ENCODE measurements at regions not wholly inside any gene's neighbourhood (a gene's known extent, or its start where the extent isn't known, plus 50 kb on each side); places are given as distances from the start of the nearest gene placed in this dataset.

GRCh38 chr4:160810941-160811340 is 1352.9 kb downstream of the FSTL5 start:
- Histone ChIP-seq H3K27ac (ENCODE audit: low read length) (no peak overlapping the region), H3K36me3 (ENCODE audit: control insufficient read depth, insufficient read depth, low read length) (no peaks in the 10 kb centered on the region), H3K4me3 (ENCODE audit: low read length) (no peak overlapping the region), H3K27me3 (ENCODE audit: control insufficient read depth, insufficient read depth, low read length) (no peaks in the 10 kb centered on the region), H3K9me3 (replicated peaks; ENCODE audit: control insufficient read depth, low read depth, low read length) (no peaks in the 10 kb centered on the region), H3K4me1 (ENCODE audit: control insufficient read depth, insufficient read depth, low read length) (no peaks in the 10 kb centered on the region)
- no CpG with 5 or more reads among the region's 1 CpG for WGBS (ENCODE audit: insufficient coverage)
- no peak for DNase-seq

- Histone ChIP-seq H3K27ac (ENCODE audit: low read length) (no peak overlapping the region), H3K27me3 (ENCODE audit: control insufficient read depth, insufficient read depth, low read length) (no peaks in the 10 kb centered on the region), H3K4me1 (ENCODE audit: control insufficient read depth, insufficient read depth, low read length) (no peaks in the 10 kb centered on the region), H3K36me3 (ENCODE audit: control insufficient read depth, insufficient read depth, low read length) (no peaks in the 10 kb centered on the region), H3K4me3 (ENCODE audit: low read length) (no peak overlapping the region), H3K9me3 (replicated peaks; ENCODE audit: control insufficient read depth, low read depth, low read length) (no peaks in the 10 kb centered on the region)
- no peak for DNase-seq
Observed at GRCh38 chr4:160811956-160812355, 1351.8 kb downstream of the FSTL5 start.

- no peaks in the 10 kb centered on the region for H3K4me1 ChIP-seq (ENCODE audit: control insufficient read depth, insufficient read depth, low read length)
- H3K27ac ChIP-seq (ENCODE audit: low read length), result no peak overlapping the region
- H3K27me3 ChIP-seq (ENCODE audit: control insufficient read depth, insufficient read depth, low read length), result no peaks in the 10 kb centered on the region
- no peaks in the 10 kb centered on the region for H3K36me3 ChIP-seq (ENCODE audit: control insufficient read depth, insufficient read depth, low read length)
- H3K4me3 ChIP-seq (ENCODE audit: low read length), result no peak overlapping the region
- DNase-seq, result no peak
- no peaks in the 10 kb centered on the region for H3K9me3 ChIP-seq (replicated peaks; ENCODE audit: control insufficient read depth, low read depth, low read length)
Observed at GRCh38 chr4:160814726-160815125, 1349.1 kb downstream of the FSTL5 start.

DNA sequence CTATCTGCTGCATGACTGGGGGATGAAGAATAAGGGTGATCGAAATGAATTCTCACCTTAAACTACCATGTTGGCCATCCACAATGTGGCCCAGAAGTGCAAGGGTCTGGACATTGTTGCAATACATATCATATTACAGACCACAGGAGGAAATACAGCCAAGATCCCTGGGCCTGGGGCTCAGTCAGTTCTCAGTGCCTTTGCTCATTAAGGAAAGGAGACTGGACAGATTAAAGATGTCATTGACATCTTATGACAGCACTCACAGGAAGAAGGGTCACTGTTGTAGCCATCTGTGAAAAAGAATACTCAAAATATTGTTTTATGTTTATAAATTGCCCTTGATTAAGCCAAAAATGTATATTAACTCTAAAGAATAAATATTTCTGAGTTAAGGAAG is 1345.2 kb downstream of the FSTL5 start:
- no peaks in the 10 kb centered on the region for H3K36me3 ChIP-seq (ENCODE audit: control insufficient read depth, insufficient read depth, low read length)
- DNase-seq, result no peak
- H3K27ac ChIP-seq (ENCODE audit: low read length), result no peak overlapping the region
- no peaks in the 10 kb centered on the region for H3K27me3 ChIP-seq (ENCODE audit: control insufficient read depth, insufficient read depth, low read length)
- H3K4me3 ChIP-seq (ENCODE audit: low read length), result no peak overlapping the region
- no peaks in the 10 kb centered on the region for H3K9me3 ChIP-seq (replicated peaks; ENCODE audit: control insufficient read depth, low read depth, low read length)
- no peaks in the 10 kb centered on the region for H3K4me1 ChIP-seq (ENCODE audit: control insufficient read depth, insufficient read depth, low read length)
- no CpG with 5 or more reads among the region's 1 CpG for WGBS (ENCODE audit: insufficient coverage)

- Histone ChIP-seq H3K27me3 (ENCODE audit: control insufficient read depth, insufficient read depth, low read length) (no peaks in the 10 kb centered on the region), H3K36me3 (ENCODE audit: control insufficient read depth, insufficient read depth, low read length) (no peaks in the 10 kb centered on the region), H3K4me3 (ENCODE audit: low read length) (no peak overlapping the region), H3K4me1 (ENCODE audit: control insufficient read depth, insufficient read depth, low read length) (no peaks in the 10 kb centered on the region), H3K9me3 (replicated peaks; ENCODE audit: control insufficient read depth, low read depth, low read length) (no peaks in the 10 kb centered on the region), H3K27ac (ENCODE audit: low read length) (no peak overlapping the region)
- no peak for DNase-seq
- no CpG with 5 or more reads among the region's 3 CpGs for WGBS (ENCODE audit: insufficient coverage)
Observed at GRCh38 chr4:160819791-160820190, 1344.0 kb downstream of the FSTL5 start.

DNA sequence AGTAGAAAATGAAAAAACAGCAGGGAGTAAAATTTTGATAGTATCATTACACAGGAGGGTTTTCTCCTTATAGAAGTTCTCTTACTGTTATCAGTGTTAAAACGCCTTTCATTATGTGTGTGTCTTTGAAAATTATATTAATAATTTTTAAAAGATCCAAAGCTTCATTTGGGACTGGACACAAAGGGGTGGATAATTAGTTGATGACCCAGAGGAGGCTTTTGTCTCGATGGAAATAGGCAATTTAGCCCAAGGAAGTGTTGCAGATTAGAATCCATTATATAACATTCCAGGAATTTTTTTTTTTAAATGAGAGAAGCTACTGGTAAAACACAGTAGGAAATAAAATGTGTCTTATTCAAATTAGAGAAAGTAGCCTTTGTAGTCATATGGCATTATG is 1339.3 kb downstream of the FSTL5 start:
- Histone ChIP-seq H3K36me3 (ENCODE audit: control insufficient read depth, insufficient read depth, low read length) (no peaks in the 10 kb centered on the region), H3K27me3 (ENCODE audit: control insufficient read depth, insufficient read depth, low read length) (no peaks in the 10 kb centered on the region), H3K9me3 (replicated peaks; ENCODE audit: control insufficient read depth, low read depth, low read length) (no peaks in the 10 kb centered on the region), H3K4me1 (ENCODE audit: control insufficient read depth, insufficient read depth, low read length) (no peaks in the 10 kb centered on the region), H3K4me3 (ENCODE audit: low read length) (no peak overlapping the region), H3K27ac (ENCODE audit: low read length) (no peak overlapping the region)
- DNase-seq, result no peak
- WGBS (ENCODE audit: insufficient coverage), result no CpG with 5 or more reads among the region's 2 CpGs

DNA sequence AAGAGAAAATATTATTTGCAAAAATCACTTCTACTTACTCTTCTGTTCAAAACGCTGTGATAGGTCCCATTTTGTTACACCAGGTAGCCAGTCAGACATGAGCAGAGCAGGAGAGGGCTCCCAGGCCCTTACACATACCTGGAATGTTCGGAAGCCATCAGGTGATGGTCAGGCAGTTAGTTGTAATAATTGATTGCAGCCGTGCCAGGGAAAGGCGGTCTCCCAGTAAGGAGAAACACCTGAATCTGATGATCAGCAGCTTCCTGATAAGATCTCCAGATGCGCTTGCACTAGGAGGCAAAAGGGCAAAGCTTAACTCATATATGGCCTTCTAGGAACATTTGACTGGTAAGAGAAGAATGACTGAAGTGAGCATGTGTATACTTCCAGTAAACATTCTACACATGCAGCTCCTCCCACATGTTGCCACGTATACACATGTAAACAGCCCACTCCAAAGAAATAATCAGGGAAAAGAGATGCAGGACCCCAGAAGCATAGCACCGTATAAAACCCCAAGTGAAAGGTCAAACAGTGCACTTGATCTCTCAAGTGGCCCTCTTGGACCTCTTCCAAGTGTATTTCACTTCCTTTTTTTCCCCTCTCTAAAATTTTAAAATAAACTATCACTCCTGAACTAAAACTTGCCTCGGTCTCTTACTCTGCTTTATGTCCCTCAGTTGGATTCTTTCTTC is 1338.0 kb downstream of the FSTL5 start:
- H3K36me3 ChIP-seq (ENCODE audit: control insufficient read depth, insufficient read depth, low read length), result no peaks in the 10 kb centered on the region
- 47% methylated on average over 5 of the region's 8 CpGs for WGBS (ENCODE audit: insufficient coverage)
- H3K4me1 ChIP-seq (ENCODE audit: control insufficient read depth, insufficient read depth, low read length), result no peaks in the 10 kb centered on the region
- no peak for DNase-seq
- H3K9me3 ChIP-seq (replicated peaks; ENCODE audit: control insufficient read depth, low read depth, low read length), result no peaks in the 10 kb centered on the region
- no peak overlapping the region for H3K27ac ChIP-seq (ENCODE audit: low read length)
- no peaks in the 10 kb centered on the region for H3K27me3 ChIP-seq (ENCODE audit: control insufficient read depth, insufficient read depth, low read length)
- no peak overlapping the region for H3K4me3 ChIP-seq (ENCODE audit: low read length)

DNA sequence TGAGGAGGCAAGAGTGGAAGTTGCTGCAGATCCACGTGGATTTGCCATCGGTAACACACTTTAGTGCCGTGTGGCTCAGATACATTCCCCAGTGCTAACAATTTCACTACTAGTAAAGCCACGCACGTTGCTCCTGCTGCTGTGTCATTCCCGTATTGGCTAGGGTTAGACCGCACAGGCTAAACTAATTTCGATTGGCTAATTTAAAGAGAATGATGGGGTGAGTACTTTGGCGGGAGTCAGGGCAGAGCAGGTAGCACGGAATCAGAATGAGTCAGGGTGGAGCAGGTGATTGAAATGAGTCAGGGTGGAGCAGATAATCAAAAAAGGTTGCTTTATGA is 1337.5 kb downstream of the FSTL5 start:
- H3K27ac ChIP-seq (ENCODE audit: low read length), result no peak overlapping the region
- DNase-seq, result no peak
- 86% methylated on average over 7 of the region's 10 CpGs for WGBS (ENCODE audit: insufficient coverage)
- H3K9me3 ChIP-seq (replicated peaks; ENCODE audit: control insufficient read depth, low read depth, low read length), result no peaks in the 10 kb centered on the region
- H3K27me3 ChIP-seq (ENCODE audit: control insufficient read depth, insufficient read depth, low read length), result no peaks in the 10 kb centered on the region
- H3K36me3 ChIP-seq (ENCODE audit: control insufficient read depth, insufficient read depth, low read length), result no peaks in the 10 kb centered on the region
- H3K4me1 ChIP-seq (ENCODE audit: control insufficient read depth, insufficient read depth, low read length), result no peaks in the 10 kb centered on the region
- H3K4me3 ChIP-seq (ENCODE audit: low read length), result no peak overlapping the region

- Histone ChIP-seq H3K36me3 (ENCODE audit: control insufficient read depth, insufficient read depth, low read length) (no peaks in the 10 kb centered on the region), H3K4me3 (ENCODE audit: low read length) (no peak overlapping the region), H3K9me3 (replicated peaks; ENCODE audit: control insufficient read depth, low read depth, low read length) (no peaks in the 10 kb centered on the region), H3K27me3 (ENCODE audit: control insufficient read depth, insufficient read depth, low read length) (no peaks in the 10 kb centered on the region), H3K4me1 (ENCODE audit: control insufficient read depth, insufficient read depth, low read length) (no peaks in the 10 kb centered on the region), H3K27ac (ENCODE audit: low read length) (no peak overlapping the region)
- WGBS (ENCODE audit: insufficient coverage), result no CpG with 5 or more reads among the region's 2 CpGs
- DNase-seq, result no peak
Observed at GRCh38 chr4:160831165-160831922, 1332.5 kb downstream of the FSTL5 start.

DNA sequence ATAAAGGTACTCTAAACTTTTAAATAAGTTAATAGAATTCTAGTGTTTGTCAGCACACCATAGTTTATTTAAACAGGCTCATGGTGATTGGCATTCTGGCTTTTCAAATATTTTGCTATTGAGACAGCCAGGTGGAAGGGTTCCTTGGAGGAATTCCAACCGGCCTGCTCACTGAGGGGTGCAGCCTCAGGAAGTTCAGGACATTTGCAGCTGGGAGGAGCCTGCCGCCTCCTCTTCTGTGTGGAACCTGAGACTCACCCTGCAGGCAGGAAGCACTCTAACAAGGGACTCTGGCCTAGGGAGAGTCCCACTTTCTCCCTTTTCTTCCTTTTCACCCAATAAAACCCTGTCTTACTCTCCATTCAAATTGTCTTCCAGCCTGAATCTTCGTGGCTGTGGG is 1328.0 kb downstream of the FSTL5 start:
- WGBS (ENCODE audit: insufficient coverage), result 37% methylated on average over 2 of the region's 3 CpGs
- Histone ChIP-seq H3K4me1 (ENCODE audit: control insufficient read depth, insufficient read depth, low read length) (no peaks in the 10 kb centered on the region), H3K36me3 (ENCODE audit: control insufficient read depth, insufficient read depth, low read length) (no peaks in the 10 kb centered on the region), H3K9me3 (replicated peaks; ENCODE audit: control insufficient read depth, low read depth, low read length) (no peaks in the 10 kb centered on the region), H3K27me3 (ENCODE audit: control insufficient read depth, insufficient read depth, low read length) (no peaks in the 10 kb centered on the region), H3K4me3 (ENCODE audit: low read length) (no peak overlapping the region), H3K27ac (ENCODE audit: low read length) (no peak overlapping the region)
- no peak for DNase-seq

- no peaks in the 10 kb centered on the region for H3K4me1 ChIP-seq (ENCODE audit: control insufficient read depth, insufficient read depth, low read length)
- no peaks in the 10 kb centered on the region for H3K27me3 ChIP-seq (ENCODE audit: control insufficient read depth, insufficient read depth, low read length)
- DNase-seq, result no peak
- no peaks in the 10 kb centered on the region for H3K9me3 ChIP-seq (replicated peaks; ENCODE audit: control insufficient read depth, low read depth, low read length)
- no peak overlapping the region for H3K4me3 ChIP-seq (ENCODE audit: low read length)
- WGBS (ENCODE audit: insufficient coverage), result no CpG with 5 or more reads among the region's 2 CpGs
- H3K36me3 ChIP-seq (ENCODE audit: control insufficient read depth, insufficient read depth, low read length), result no peaks in the 10 kb centered on the region
- no peak overlapping the region for H3K27ac ChIP-seq (ENCODE audit: low read length)
Observed at GRCh38 chr4:160836431-160836830, 1327.4 kb downstream of the FSTL5 start.
